GM12878 (cell line): ENCODE measurements at regions not wholly inside any gene's neighbourhood (a gene's known extent, or its start where the extent isn't known, plus 50 kb on each side); places are given as distances from the start of the nearest gene placed in this dataset.

Experiments used
- ATF3 ChIP-seq: IDR thresholded peaks from 2 replicates; pipeline ENCODE4 v1.6.1; 2011; ENCODE audit warnings: low read depth, mild to moderate bottlenecking, low read length, moderate library complexity, borderline replicate concordance; ENCODE audit errors: extremely low read depth
- CTCF ChIP-seq, 3 experiments: IDR thresholded peaks in 2 of 3; conservative IDR thresholded peaks in 1 of 3; 2 replicates each; pipeline ENCODE4 v1.5.1; 2011; ENCODE audit warnings: low read depth in 3 of 3, low read length in 3 of 3, mild to moderate bottlenecking in 3 of 3, control low read depth in 2 of 3, moderate library complexity in 2 of 3, inconsistent platforms in 1 of 3, mixed read lengths in 1 of 3; ENCODE audit not compliant: control insufficient read depth in 2 of 3, insufficient read depth in 1 of 3; ENCODE audit errors: extremely low read depth in 1 of 3
- FOXM1 ChIP-seq: IDR thresholded peaks from 2 replicates; pipeline ENCODE4 v1.6.1; 2012; ENCODE audit warnings: low read depth, mild to moderate bottlenecking, inconsistent platforms, low read length, moderate library complexity
- MXI1 ChIP-seq: fragments of 150-350 bp; IDR thresholded peaks from 2 replicates; pipeline ENCODE4 v1.6.1; 2011; ENCODE audit warnings: low read depth, mild to moderate bottlenecking, inconsistent platforms, low read length, improper control_type of control experiment
- POLR2A ChIP-seq: IDR thresholded peaks from 2 replicates; pipeline ENCODE4 v1.6.1; 2011; ENCODE audit warnings: low read depth, mild to moderate bottlenecking, low read length
- ZNF274 ChIP-seq: IDR thresholded peaks from one replicate; pipeline ENCODE4 v1.8.0; 2011; ENCODE audit not compliant: insufficient read length, insufficient read depth

GRCh38 chr3:139808201-139808600 lies 126.8 kb upstream of the CLSTN2 start:
- TF ChIP-seq ATF3 = no peak
- no peak for TF ChIP-seq CTCF (IDR thresholded peaks at IDR 0.05 in 2 of 3, conservative IDR thresholded peaks at IDR 0.05 in 1 of 3; ENCODE audit: control insufficient read depth in 2 of 3, extremely low read depth in 1 of 3, insufficient read depth in 1 of 3, low read depth in 3 of 3, low read length in 3 of 3)
- TF ChIP-seq MXI1 = no peak
- TF ChIP-seq POLR2A = no peak
- TF ChIP-seq FOXM1 = no peak
- TF ChIP-seq ZNF274 = no peak
